Body of pancreas (tissue), 4 donors: ENCODE measurements at regions not wholly inside any gene's neighbourhood (a gene's known extent, or its start where the extent isn't known, plus 50 kb on each side); places are given as distances from the start of the nearest gene placed in this dataset.

Source experiments
- POLR2A ChIP-seq, 3 donors: fragments of 450-650 bp; IDR thresholded peaks; one replicate each; pipeline ENCODE4 v1.6.1; 2016; ENCODE audit warnings: antibody characterized with exemption in 3 of 3, mild to moderate bottlenecking in 2 of 3
- TF ChIP-seq, protein P1 (sequence below), 7 experiments: fragments of 450-650 bp in 4 of 7; fragments of 200-600 bp in 3 of 7; sonication (generic) in 3 of 7; IDR thresholded peaks; one replicate each; pipeline ENCODE4 v1.5.1; 2016 to 2019; ENCODE audit warnings: antibody characterized with exemption in 7 of 7

DNA sequence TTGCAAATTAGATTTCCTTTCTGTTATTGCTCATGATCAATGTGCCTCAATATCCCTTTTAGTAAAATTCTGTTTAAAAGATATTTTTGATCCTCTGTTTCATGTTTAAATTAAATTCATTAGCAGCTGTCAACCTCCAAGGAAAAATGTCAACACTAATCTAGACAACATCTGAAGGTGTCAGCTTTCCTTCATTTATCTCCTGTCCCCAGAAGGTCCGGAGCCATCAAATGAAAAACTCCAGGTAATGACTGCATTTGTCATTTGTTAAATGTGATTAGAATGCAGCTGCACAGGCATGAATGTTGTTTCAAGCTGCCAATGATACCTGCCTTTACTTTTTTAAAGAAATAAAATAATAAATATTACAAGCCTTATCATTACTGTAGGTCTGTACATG is 463.7 kb upstream of the SEMA3A start:
- TF ChIP-seq POLR2A (IDR thresholded peaks at IDR 0.05) = no peak
- TF ChIP-seq, protein P1, sequence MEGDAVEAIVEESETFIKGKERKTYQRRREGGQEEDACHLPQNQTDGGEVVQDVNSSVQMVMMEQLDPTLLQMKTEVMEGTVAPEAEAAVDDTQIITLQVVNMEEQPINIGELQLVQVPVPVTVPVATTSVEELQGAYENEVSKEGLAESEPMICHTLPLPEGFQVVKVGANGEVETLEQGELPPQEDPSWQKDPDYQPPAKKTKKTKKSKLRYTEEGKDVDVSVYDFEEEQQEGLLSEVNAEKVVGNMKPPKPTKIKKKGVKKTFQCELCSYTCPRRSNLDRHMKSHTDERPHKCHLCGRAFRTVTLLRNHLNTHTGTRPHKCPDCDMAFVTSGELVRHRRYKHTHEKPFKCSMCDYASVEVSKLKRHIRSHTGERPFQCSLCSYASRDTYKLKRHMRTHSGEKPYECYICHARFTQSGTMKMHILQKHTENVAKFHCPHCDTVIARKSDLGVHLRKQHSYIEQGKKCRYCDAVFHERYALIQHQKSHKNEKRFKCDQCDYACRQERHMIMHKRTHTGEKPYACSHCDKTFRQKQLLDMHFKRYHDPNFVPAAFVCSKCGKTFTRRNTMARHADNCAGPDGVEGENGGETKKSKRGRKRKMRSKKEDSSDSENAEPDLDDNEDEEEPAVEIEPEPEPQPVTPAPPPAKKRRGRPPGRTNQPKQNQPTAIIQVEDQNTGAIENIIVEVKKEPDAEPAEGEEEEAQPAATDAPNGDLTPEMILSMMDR (IDR thresholded peaks at IDR 0.05) = no peak
